HepG2 (cell line): ENCODE measurements at regions not wholly inside any gene's neighbourhood (a gene's known extent, or its start where the extent isn't known, plus 50 kb on each side); places are given as distances from the start of the nearest gene placed in this dataset.

Experiments used
- ATAC-seq: fragments of 200-7000 bp; cut with Tn5 transposase; 3 replicates; pipeline ENCODE4 v1.9.1; 2020; ENCODE audit warnings: mild to moderate bottlenecking, moderate library complexity
- BruUV-seq: library from RNA; stranded (reverse); fragments of 400-500 nt; replicated peaks from 2 replicates; lab custom pipeline; 2021; lab: Mats Ljungman, UMichigan
- CTCF ChIA-PET: fragments of 300-600 bp; formaldehyde crosslinking; extraction: SDS; loops from one replicate; lab custom pipeline; 2021; ENCODE audit warnings: low total read pairs, inconsistent platforms, low intra/inter-chr PET ratio; lab: Yijun Ruan, JAX
- POLR2A ChIA-PET: fragments of 350-600 bp; sonication (Branson Sonifier 250); formaldehyde crosslinking; loops from one replicate; lab custom pipeline; 2020; ENCODE audit warnings: antibody characterized with exemption, inconsistent platforms; lab: Yijun Ruan, JAX
- DNase-seq: peaks from one replicate; pipeline ENCODE4 v3.0.0-alpha.2; 2015; ENCODE audit warnings: low spot score
- FAIRE-seq: peaks from 3 replicates; lab custom pipeline; 2011; peaks lifted over from hg19 to GRCh38; lab: Jason Lieb, UNC
- H2AFZ ChIP-seq: one replicate; pipeline ENCODE4 v1.6.1; 2011; ENCODE audit warnings: low read length, inconsistent platforms
- H3K27ac ChIP-seq: fragments of 300-600 bp; 3 replicates; pipeline ENCODE4 v1.8.0; 2011; ENCODE audit warnings: mixed run types, mild to moderate bottlenecking, mixed read lengths, low read length, inconsistent platforms; ENCODE audit not compliant: insufficient read depth; ENCODE audit errors: extremely low read length
- H3K27me3 ChIP-seq, 2 experiments: fragments of 200-600 bp in 1 of 2; 2 replicates in 1 of 2; 3 replicates in 1 of 2; pipeline versions ENCODE4 v1.6.0 to v1.8.0; 2011; ENCODE audit warnings: low read length in 2 of 2, mild to moderate bottlenecking in 2 of 2, moderate library complexity in 2 of 2, inconsistent platforms in 1 of 2; ENCODE audit not compliant: insufficient read depth in 2 of 2, control insufficient read depth in 1 of 2
- H3K36me3 ChIP-seq, 2 experiments: fragments of 200-600 bp in 1 of 2; replicated peaks in 1 of 2; 2 replicates in 1 of 2; 3 replicates in 1 of 2; pipeline versions ENCODE4 v1.5.1 to v1.8.0; 2011; ENCODE audit warnings: low read length in 2 of 2, inconsistent platforms in 1 of 2; ENCODE audit not compliant: insufficient read depth in 2 of 2, control insufficient read depth in 1 of 2
- H3K4me1 ChIP-seq: 2 replicates; pipeline ENCODE4 v1.5.1; 2012; ENCODE audit warnings: low read length, inconsistent platforms; ENCODE audit not compliant: insufficient read depth
- H3K4me2 ChIP-seq: 2 replicates; pipeline ENCODE4 v1.6.0; 2011; ENCODE audit warnings: low read depth, low read length, inconsistent platforms
- H3K4me3 ChIP-seq, 3 experiments: fragments of 200-600 bp in 1 of 3; sonication (generic), shearing (Covaris generic) in 1 of 3; replicated peaks in 1 of 3; 2 replicates each; pipeline ENCODE4 v1.5.1; 2011 to 2016; ENCODE audit warnings: low read length in 3 of 3, inconsistent platforms in 2 of 3, low read depth in 2 of 3, mild to moderate bottlenecking in 2 of 3, control low read depth in 1 of 3, mixed read lengths in 1 of 3; ENCODE audit not compliant: insufficient read depth in 1 of 3
- H3K79me2 ChIP-seq: one replicate; pipeline ENCODE4 v1.6.1; 2011; ENCODE audit warnings: low read length, inconsistent platforms; ENCODE audit not compliant: insufficient read depth
- H3K9ac ChIP-seq: 2 replicates; pipeline ENCODE4 v1.6.0; 2011; ENCODE audit warnings: mild to moderate bottlenecking, low read depth, low read length, inconsistent platforms; ENCODE audit not compliant: insufficient read depth
- H3K9me3 ChIP-seq: 2 replicates; pipeline ENCODE4 v1.5.1; 2012; ENCODE audit warnings: mild to moderate bottlenecking, low read length
- H4K20me1 ChIP-seq: 2 replicates; pipeline ENCODE4 v1.6.0; 2011; ENCODE audit warnings: inconsistent platforms, mild to moderate bottlenecking, low read length, moderate library complexity; ENCODE audit not compliant: insufficient read depth
- ADNP ChIP-seq: sonication (generic); formaldehyde crosslinking; IDR thresholded peaks from 2 replicates; pipeline ENCODE4 v1.4.0; 2020; ENCODE audit warnings: missing genetic modification reagents
- ATF1 ChIP-seq: IDR thresholded peaks from 2 replicates; pipeline ENCODE4 v1.6.1; 2016; ENCODE audit warnings: mild to moderate bottlenecking, control low read depth
- NCOA1 ChIP-seq: sonication (generic); formaldehyde crosslinking; IDR thresholded peaks from 2 replicates; pipeline ENCODE4 v1.9.0; 2021; ENCODE audit warnings: missing genetic modification reagents
- NFYC ChIP-seq: IDR thresholded peaks from 2 replicates; pipeline ENCODE4 v1.6.1; 2016; ENCODE audit warnings: missing genetic modification reagents, missing compliant biosample characterization
- SKIL ChIP-seq: sonication (generic); formaldehyde crosslinking; IDR thresholded peaks from 2 replicates; pipeline ENCODE4 v1.8.0; 2022; ENCODE audit warnings: missing genetic modification reagents, mild to moderate bottlenecking, moderate library complexity, borderline replicate concordance
- UBTF ChIP-seq: sonication (generic); formaldehyde crosslinking; IDR thresholded peaks from 2 replicates; pipeline ENCODE4 v1.4.0; 2020; ENCODE audit warnings: mild to moderate bottlenecking, missing genetic modification reagents
- ZFAT ChIP-seq: sonication (generic); formaldehyde crosslinking; conservative IDR thresholded peaks from 2 replicates; pipeline ENCODE4 v1.8.1; 2023; ENCODE audit warnings: missing genetic modification reagents, inconsistent platforms
- ZNF263 ChIP-seq: sonication (generic); formaldehyde crosslinking; IDR thresholded peaks from 2 replicates; pipeline ENCODE4 v1.4.0; 2020; ENCODE audit warnings: missing genetic modification reagents
- ZNF317 ChIP-seq: sonication (generic); formaldehyde crosslinking; IDR thresholded peaks from 2 replicates; pipeline ENCODE4 v1.5.0; 2020; ENCODE audit warnings: mild to moderate bottlenecking, missing genetic modification reagents
- ZNF788 ChIP-seq: sonication (generic); formaldehyde crosslinking; IDR thresholded peaks from 2 replicates; pipeline ENCODE4 v1.5.0; 2020; ENCODE audit warnings: mild to moderate bottlenecking, missing genetic modification reagents, borderline replicate concordance
- WGBS: methylation state at CpG from one replicate; pipeline ENCODE4 v1.1.6; 2017; ENCODE audit warnings: low lambda C conversion rate; 5-methylcytosine and 5-hydroxymethylcytosine counted together
- in situ Hi-C: cut with HindIII; loops from 2 replicates; pipeline ENCODE4 v1.10.0; 2017; ENCODE audit warnings: low pct_unique_long_range_greater_than_20kb; ENCODE audit not compliant: extremely low pct_ligation_motif_present
- intact Hi-C: fragments of 100-400 bp; cut with micrococcal nuclease; formaldehyde crosslinking; loops from one replicate; pipeline ENCODE4 v1.10.0; 2022; ENCODE audit not compliant: unreplicated experiment

- no peaks in the 10 kb centered on the region for H3K36me3 ChIP-seq
- ChIA-PET POLR2A (no interaction called here), CTCF (no interaction called here)
- in situ Hi-C loops (no loop called here), intact Hi-C loops (no loop called here)
- FAIRE-seq (no peak), ATAC-seq (no peak), DNase-seq (no peak)
- H3K4me3 ChIP-seq = no peak overlapping the region
- H2AFZ ChIP-seq = no peak overlapping the region
- BruUV-seq = no TSS peak
- no peak overlapping the region for H3K9ac ChIP-seq
- no peak for TF ChIP-seq ZNF263
- TF ChIP-seq UBTF (CRISPR knock-in tag) = no peak
- TF ChIP-seq ZNF317 (CRISPR knock-in tag) = no peak
- no peak for TF ChIP-seq ADNP (CRISPR knock-in tag)
- TF ChIP-seq NFYC (CRISPR knock-in tag) = no peak
- no peak for TF ChIP-seq NCOA1
- no peak for TF ChIP-seq ZFAT (CRISPR knock-in tag)
- no peak for TF ChIP-seq ZNF788
- no peak for TF ChIP-seq SKIL (CRISPR knock-in tag)
- no peak for TF ChIP-seq ATF1 (CRISPR knock-in tag)
- peaks cover 0 to 1% of the 10 kb centered on the region in 2 experiments; a peak in 1 of 5 replicates for H3K27me3 ChIP-seq
- H3K4me2 ChIP-seq = no peak overlapping the region
- 1% methylated on average over 2 of the region's 2 CpGs for WGBS
- H3K79me2 ChIP-seq = no peaks in the 10 kb centered on the region
- peaks cover 24% of the 10 kb centered on the region for H3K4me1 ChIP-seq
- no peaks in the 10 kb centered on the region for H4K20me1 ChIP-seq
- H3K9me3 ChIP-seq = no peaks in the 10 kb centered on the region
- H3K27ac ChIP-seq = no peak overlapping the region
Observed at GRCh38 chr1:87715471-87715870, 386.8 kb downstream of the LMO4 start.
